Upper lobe of right lung (tissue), 1 donor: ENCODE measurements at regions not wholly inside any gene's neighbourhood (a gene's known extent, or its start where the extent isn't known, plus 50 kb on each side); places are given as distances from the start of the nearest gene placed in this dataset.

Experiments used
- ATAC-seq: fragments of 200-7000 bp; cut with Tn5 transposase; one replicate; pipeline ENCODE4 v1.9.1; 2020; ENCODE audit warnings: mild to moderate bottlenecking, moderate library complexity
- DNase-seq: peaks from one replicate; pipeline ENCODE4 v3.0.0-alpha.2; 2020
- H3K27ac ChIP-seq: fragments of 200-600 bp; one replicate; pipeline ENCODE4 v1.8.0; 2022
- H3K27me3 ChIP-seq: fragments of 200-600 bp; one replicate; pipeline ENCODE4 v1.8.0; 2022; ENCODE audit warnings: mild to moderate bottlenecking
- H3K36me3 ChIP-seq: fragments of 200-600 bp; one replicate; pipeline ENCODE4 v1.8.0; 2022
- H3K4me1 ChIP-seq: fragments of 200-600 bp; one replicate; pipeline ENCODE4 v1.8.0; 2022
- H3K4me3 ChIP-seq: fragments of 200-600 bp; one replicate; pipeline ENCODE4 v1.8.0; 2022; ENCODE audit warnings: mild to moderate bottlenecking
- H3K9me3 ChIP-seq: fragments of 200-600 bp; one replicate; pipeline ENCODE4 v1.8.0; 2022
- intact Hi-C: fragments of 100-400 bp; cut with DNase I; formaldehyde crosslinking; loops from one replicate; pipeline ENCODE4 v1.11.0; 2022
- TF ChIP-seq, protein P1 (sequence below): fragments of 200-600 bp; IDR thresholded peaks from one replicate; pipeline ENCODE4 v1.8.0; 2022; ENCODE audit warnings: antibody characterized with exemption
- donor health status: DM: no; HTN: yes; CAD: no; lungs with severe emphysema.

DNA sequence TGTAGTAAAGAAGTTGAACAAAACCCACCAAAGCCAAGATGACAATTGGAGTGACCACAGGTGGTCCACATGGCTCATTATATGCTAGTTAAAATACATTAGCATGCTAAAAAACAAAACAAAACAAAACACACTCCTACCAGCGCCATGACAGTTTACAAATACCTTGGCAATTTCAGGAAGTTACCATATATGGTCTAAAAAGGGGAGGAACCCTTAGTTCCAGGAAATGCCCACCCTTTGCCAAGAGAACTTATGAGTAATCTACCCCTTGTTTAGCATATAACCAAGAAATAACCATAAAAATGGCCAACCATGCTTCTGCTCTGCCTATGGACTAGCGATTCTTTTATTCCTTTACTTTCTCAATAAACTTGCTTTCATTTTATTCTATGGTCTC, 979.1 kb upstream of the POT1 start:
- Histone ChIP-seq H3K27ac (no peak overlapping the region), H3K4me3 (no peak overlapping the region), H3K9me3 (no peaks in the 10 kb centered on the region), H3K27me3 (no peaks in the 10 kb centered on the region), H3K36me3 (no peaks in the 10 kb centered on the region), H3K4me1 (no peaks in the 10 kb centered on the region)
- TF ChIP-seq, protein P1, sequence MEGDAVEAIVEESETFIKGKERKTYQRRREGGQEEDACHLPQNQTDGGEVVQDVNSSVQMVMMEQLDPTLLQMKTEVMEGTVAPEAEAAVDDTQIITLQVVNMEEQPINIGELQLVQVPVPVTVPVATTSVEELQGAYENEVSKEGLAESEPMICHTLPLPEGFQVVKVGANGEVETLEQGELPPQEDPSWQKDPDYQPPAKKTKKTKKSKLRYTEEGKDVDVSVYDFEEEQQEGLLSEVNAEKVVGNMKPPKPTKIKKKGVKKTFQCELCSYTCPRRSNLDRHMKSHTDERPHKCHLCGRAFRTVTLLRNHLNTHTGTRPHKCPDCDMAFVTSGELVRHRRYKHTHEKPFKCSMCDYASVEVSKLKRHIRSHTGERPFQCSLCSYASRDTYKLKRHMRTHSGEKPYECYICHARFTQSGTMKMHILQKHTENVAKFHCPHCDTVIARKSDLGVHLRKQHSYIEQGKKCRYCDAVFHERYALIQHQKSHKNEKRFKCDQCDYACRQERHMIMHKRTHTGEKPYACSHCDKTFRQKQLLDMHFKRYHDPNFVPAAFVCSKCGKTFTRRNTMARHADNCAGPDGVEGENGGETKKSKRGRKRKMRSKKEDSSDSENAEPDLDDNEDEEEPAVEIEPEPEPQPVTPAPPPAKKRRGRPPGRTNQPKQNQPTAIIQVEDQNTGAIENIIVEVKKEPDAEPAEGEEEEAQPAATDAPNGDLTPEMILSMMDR: no peak
- intact Hi-C loops: no loop called here
- no peak for ATAC-seq
- no peak for DNase-seq

DNA sequence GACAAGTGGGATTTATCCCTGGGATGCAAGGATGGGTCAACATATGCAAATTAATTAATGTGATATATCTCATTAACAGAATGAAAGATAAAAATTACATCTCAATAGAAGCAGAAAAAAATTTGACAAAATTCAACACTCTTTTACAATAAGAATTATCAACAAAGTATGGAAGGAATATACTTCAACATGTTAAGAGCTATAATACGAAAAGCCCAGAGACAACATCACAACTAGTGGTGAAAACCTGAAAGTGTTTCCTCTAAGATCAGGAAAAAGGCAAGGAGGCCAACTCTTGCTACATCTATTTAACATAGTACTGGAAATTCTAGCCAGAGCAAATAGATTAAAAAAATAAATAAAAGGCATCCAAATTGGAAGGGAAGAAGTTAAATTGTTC, 970.0 kb upstream of the POT1 start:
- TF ChIP-seq, protein P1: no peak
- intact Hi-C loops: no loop called here

DNA sequence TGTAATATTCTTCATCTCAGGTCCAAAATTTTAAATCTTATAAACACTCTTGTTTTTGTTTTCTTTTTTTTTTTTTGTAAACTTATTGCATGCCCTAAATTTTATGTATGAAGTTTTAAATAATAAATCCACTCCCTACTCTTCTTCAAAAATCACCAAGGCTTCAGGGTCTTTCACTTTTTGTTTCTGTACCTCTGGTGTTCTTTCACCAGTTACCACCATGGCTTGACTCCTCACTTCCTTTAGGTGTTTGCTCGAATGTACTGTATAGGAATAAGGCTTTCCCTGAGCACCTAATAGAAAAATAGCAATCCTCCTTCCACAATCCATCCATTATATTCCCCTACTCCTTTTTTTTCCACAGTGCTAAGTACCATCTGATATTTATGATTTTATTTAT, 962.8 kb upstream of the POT1 start:
- H3K4me3 ChIP-seq: no peak overlapping the region
- DNase-seq (no peak), ATAC-seq (no peak)
- H3K36me3 ChIP-seq: no peaks in the 10 kb centered on the region
- H3K9me3 ChIP-seq: no peaks in the 10 kb centered on the region
- intact Hi-C loops: no loop called here
- TF ChIP-seq, protein P1: no peak
- H3K4me1 ChIP-seq: no peaks in the 10 kb centered on the region
- no peaks in the 10 kb centered on the region for H3K27me3 ChIP-seq
- H3K27ac ChIP-seq: no peak overlapping the region

More for the DNA sequence above, 970.0 kb upstream of the POT1 start:
- Histone ChIP-seq H3K27ac (no peak overlapping the region), H3K27me3 (no peaks in the 10 kb centered on the region), H3K9me3 (no peaks in the 10 kb centered on the region), H3K36me3 (no peaks in the 10 kb centered on the region), H3K4me3 (no peak overlapping the region), H3K4me1 (no peaks in the 10 kb centered on the region)
- no peak for ATAC-seq
- DNase-seq: no peak

DNA sequence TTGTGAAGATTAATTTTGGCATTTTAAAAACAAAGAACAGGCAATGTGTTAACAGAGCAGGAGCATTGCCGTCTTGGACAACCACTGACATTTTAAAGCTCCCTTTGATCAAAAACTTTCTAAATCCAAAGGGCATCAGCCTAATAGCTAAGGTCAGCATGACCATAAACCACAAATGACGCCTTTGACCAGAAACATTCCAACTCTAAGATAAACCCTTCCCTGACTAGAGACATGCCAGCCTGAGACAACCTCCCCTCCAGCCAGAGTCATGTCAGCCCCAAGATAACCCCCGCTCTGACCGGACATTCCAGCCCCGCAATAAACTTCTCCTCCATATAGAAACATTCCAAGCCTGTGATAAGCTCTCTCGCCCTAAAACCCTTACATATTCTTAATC, 949.4 kb upstream of the POT1 start:
- Histone ChIP-seq H3K4me1 (no peaks in the 10 kb centered on the region), H3K9me3 (no peaks in the 10 kb centered on the region), H3K27me3 (no peaks in the 10 kb centered on the region), H3K27ac (no peak overlapping the region), H3K4me3 (no peak overlapping the region), H3K36me3 (no peaks in the 10 kb centered on the region)
- DNase-seq (no peak), ATAC-seq (no peak)
- intact Hi-C loops: no loop called here
- TF ChIP-seq, protein P1: no peak

DNA sequence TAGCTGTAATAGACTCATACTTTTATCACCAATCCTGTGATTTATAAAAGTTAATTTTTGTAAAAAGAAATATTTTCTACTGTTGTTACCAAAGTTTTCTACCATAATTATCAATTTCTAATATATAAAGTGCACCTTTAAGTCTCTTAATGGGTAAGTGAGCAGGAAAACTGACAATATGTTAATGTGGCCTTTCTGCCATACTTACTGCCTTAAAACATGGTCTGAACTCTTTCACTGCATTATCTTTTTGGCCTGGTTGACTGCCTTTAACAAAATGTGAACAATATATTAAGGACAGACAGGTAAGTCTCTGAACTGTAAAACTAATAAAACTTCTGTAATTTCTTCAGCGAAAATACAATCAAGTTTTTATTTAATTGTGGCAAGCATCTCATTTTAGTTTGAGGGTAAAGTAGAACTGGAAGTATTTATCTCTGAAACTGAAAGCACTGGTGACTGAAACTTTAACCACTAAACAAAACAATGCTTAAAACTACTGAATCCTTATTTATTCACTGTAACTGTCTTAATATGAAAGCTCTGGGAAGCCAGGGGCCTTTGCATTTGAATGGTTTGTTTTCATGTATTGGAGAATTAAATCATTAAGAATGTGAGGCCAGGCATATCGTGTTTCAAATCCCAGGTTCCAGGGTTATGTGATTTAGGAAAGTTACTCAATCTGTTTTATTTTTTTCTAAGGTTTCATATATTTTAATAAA, 948.8 kb upstream of the POT1 start:
- no peak overlapping the region for H3K27ac ChIP-seq
- no peaks in the 10 kb centered on the region for H3K4me1 ChIP-seq
- H3K9me3 ChIP-seq: no peaks in the 10 kb centered on the region
- H3K27me3 ChIP-seq: no peaks in the 10 kb centered on the region
- DNase-seq: no peak
- H3K4me3 ChIP-seq: no peak overlapping the region
- TF ChIP-seq, protein P1: no peak
- intact Hi-C loops: no loop called here
- no peaks in the 10 kb centered on the region for H3K36me3 ChIP-seq
- no peak for ATAC-seq

DNA sequence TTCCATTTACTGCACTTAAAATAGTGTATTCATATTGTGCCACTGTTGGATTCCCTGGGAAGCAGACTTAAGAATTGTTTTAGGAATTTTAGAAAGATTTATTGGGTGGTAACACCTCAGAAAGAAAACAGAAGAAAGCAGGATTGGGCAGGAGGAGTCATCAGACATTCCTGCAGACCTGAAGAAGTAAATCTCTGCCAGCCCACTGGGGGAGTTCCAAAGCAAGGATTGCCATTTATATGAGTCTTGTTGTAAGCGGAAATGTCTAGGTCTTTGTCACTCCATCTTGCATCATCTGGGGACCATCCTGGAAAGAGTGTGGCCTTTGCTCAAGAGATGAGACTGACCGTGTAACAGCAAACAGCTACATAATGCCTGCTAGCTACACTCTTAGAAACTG, 947.6 kb upstream of the POT1 start:
- Histone ChIP-seq H3K27me3 (no peaks in the 10 kb centered on the region), H3K4me3 (no peak overlapping the region), H3K27ac (no peak overlapping the region), H3K4me1 (no peaks in the 10 kb centered on the region), H3K36me3 (no peaks in the 10 kb centered on the region), H3K9me3 (no peaks in the 10 kb centered on the region)
- no peak for DNase-seq
- intact Hi-C loops: no loop called here
- ATAC-seq: no peak
- TF ChIP-seq, protein P1: no peak
